GM19372 (cell line): ENCODE measurements at regions not wholly inside any gene's neighbourhood (a gene's known extent, or its start where the extent isn't known, plus 50 kb on each side); places are given as distances from the start of the nearest gene placed in this dataset.
"Not testable (repeated sequence)": the region's sequence is repeated elsewhere in the genome, so short reads cannot be mapped to it uniquely, and the experiment has no call there.

Experiments used
- ATAC-seq: cut with Tn5 transposase; IDR thresholded peaks from one replicate; pipeline ENCODE4 v1.9.1; 2021; ENCODE audit warnings: mild to moderate bottlenecking, low read depth, moderate library complexity; ENCODE audit not compliant: unreplicated experiment

GRCh38 chr13:104987621-104988020, 1547.8 kb downstream of the EFNB2 start:
- ATAC-seq: no peak

GRCh38 chr13:104984296-104984818, 1551.1 kb downstream of the EFNB2 start:
- peak; percentile 80 for ATAC-seq

- no peak for ATAC-seq
Measured at GRCh38 chr13:104983601-104984000, 1551.9 kb downstream of the EFNB2 start.

- ATAC-seq: no peak
Measured at GRCh38 chr13:104980586-104980985, 1554.9 kb downstream of the EFNB2 start.

- ATAC-seq: no peak
Measured at GRCh38 chr13:104979281-104980030, 1556.0 kb downstream of the EFNB2 start.

GRCh38 chr13:104976986-104977385, 1558.5 kb downstream of the EFNB2 start:
- ATAC-seq: no peak

GRCh38 chr13:104975272-104975671, 1560.2 kb downstream of the EFNB2 start:
- ATAC-seq: peak; percentile 65

GRCh38 chr13:104968876-104969275, 1566.6 kb downstream of the EFNB2 start:
- ATAC-seq: no peak

- no peak for ATAC-seq
Measured at GRCh38 chr13:104967836-104968630, 1567.4 kb downstream of the EFNB2 start.

- ATAC-seq: no peak
Measured at GRCh38 chr13:104967376-104967775, 1568.1 kb downstream of the EFNB2 start.

- ATAC-seq: no peak
Measured at GRCh38 chr13:104962411-104962810, 1573.1 kb downstream of the EFNB2 start.

- ATAC-seq: no peak
Measured at GRCh38 chr13:104961246-104961645, 1574.2 kb downstream of the EFNB2 start.

GRCh38 chr13:104954210-104954609, 1581.3 kb downstream of the EFNB2 start:
- no peak for ATAC-seq

GRCh38 chr13:104953588-104953987, 1581.9 kb downstream of the EFNB2 start:
- no peak for ATAC-seq

- no peak for ATAC-seq
Measured at GRCh38 chr13:104949840-104950740, 1585.4 kb downstream of the EFNB2 start.

GRCh38 chr13:104944176-104944575, 1591.3 kb downstream of the EFNB2 start:
- no peak for ATAC-seq

GRCh38 chr13:104943331-104943730, 1592.1 kb downstream of the EFNB2 start:
- no peak for ATAC-seq

- ATAC-seq: no peak
Measured at GRCh38 chr13:104937881-104938280, 1597.6 kb downstream of the EFNB2 start.

GRCh38 chr13:104936304-104936703, 1599.2 kb downstream of the EFNB2 start:
- no peak for ATAC-seq

GRCh38 chr13:104920513-104920912, 1614.9 kb downstream of the EFNB2 start:
- ATAC-seq: not testable (repeated sequence)
